Skeletal muscle tissue (tissue), 3 donors: ENCODE measurements at regions not wholly inside any gene's neighbourhood (a gene's known extent, or its start where the extent isn't known, plus 50 kb on each side); places are given as distances from the start of the nearest gene placed in this dataset.
"Not testable (repeated sequence)": the region's sequence is repeated elsewhere in the genome, so short reads cannot be mapped to it uniquely, and the experiment has no call there.

Source experiments
- H3K27ac ChIP-seq: one replicate; pipeline ENCODE4 v1.7.0; 2013; ENCODE audit warnings: mild to moderate bottlenecking, low read depth, low read length, inconsistent platforms
- H3K27me3 ChIP-seq, 3 donors: one replicate each; pipeline ENCODE4 v1.7.0; 2013; ENCODE audit warnings: low read length in 3 of 3; ENCODE audit not compliant: control insufficient read depth in 3 of 3, insufficient read depth in 3 of 3
- H3K36me3 ChIP-seq, 3 donors: one replicate each; pipeline ENCODE4 v1.7.0; 2013; ENCODE audit warnings: low read length in 3 of 3; ENCODE audit not compliant: control insufficient read depth in 3 of 3, insufficient read depth in 3 of 3
- H3K4me1 ChIP-seq, 3 donors: one replicate each; pipeline ENCODE4 v1.7.0; 2013; ENCODE audit warnings: low read length in 3 of 3, mild to moderate bottlenecking in 3 of 3; ENCODE audit not compliant: control insufficient read depth in 3 of 3, insufficient read depth in 3 of 3
- H3K4me3 ChIP-seq, 3 donors: one replicate each; pipeline ENCODE4 v1.7.0; 2013; ENCODE audit warnings: low read length in 3 of 3
- H3K9ac ChIP-seq, 3 donors: one replicate each; pipeline ENCODE4 v1.7.0; 2013; ENCODE audit warnings: low read length in 3 of 3, mild to moderate bottlenecking in 3 of 3, moderate library complexity in 2 of 3, low read depth in 1 of 3
- H3K9me3 ChIP-seq, 3 donors: one replicate each; pipeline ENCODE4 v1.7.0; 2013; ENCODE audit warnings: low read length in 3 of 3; ENCODE audit not compliant: control insufficient read depth in 3 of 3
- donor health status: Osteomylitis.

DNA sequence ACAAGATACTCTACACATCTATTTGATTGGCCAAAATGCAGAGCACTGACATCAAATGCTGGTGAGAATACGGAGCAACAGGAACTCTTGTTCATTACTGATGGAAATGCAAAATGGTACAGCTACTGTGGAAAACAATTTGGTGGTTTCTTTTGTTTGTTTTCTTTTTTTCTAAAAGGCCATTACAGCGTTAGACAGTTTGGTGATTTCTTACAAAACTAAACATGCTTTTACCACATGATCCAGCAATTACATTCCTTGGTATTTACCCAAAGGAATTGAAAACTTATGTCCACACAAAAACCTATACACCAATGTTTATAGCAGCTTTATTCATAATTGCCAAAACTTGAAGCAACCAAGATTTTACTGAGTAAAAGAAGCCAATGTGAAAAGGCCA, 66.4 kb upstream of the FBXO28 start:
- no peaks in the 10 kb centered on the region for H3K36me3 ChIP-seq
- H3K4me1 ChIP-seq = peaks cover 0 to 2% (median 2%) of the 10 kb centered on the region in 3 donors
- no peaks in the 10 kb centered on the region for H3K9me3 ChIP-seq
- no peak overlapping the region for H3K4me3 ChIP-seq
- H3K27me3 ChIP-seq = peaks cover 0 to 3% (median 0%) of the 10 kb centered on the region in 3 donors
- no peak overlapping the region for H3K27ac ChIP-seq
- H3K9ac ChIP-seq = no peak overlapping the region

- Histone ChIP-seq H3K4me1 (no peaks in the 10 kb centered on the region), H3K36me3 (no peaks in the 10 kb centered on the region), H3K4me3 (no peak overlapping the region), H3K27ac (no peak overlapping the region), H3K9ac (no peak overlapping the region), H3K27me3 (peaks cover 3 to 6% (median 4%) of the 10 kb centered on the region in 3 donors), H3K9me3 (no peaks in the 10 kb centered on the region)
Measured at GRCh38 chr1:224045556-224045955, 68.4 kb upstream of the FBXO28 start.

- Histone ChIP-seq H3K27me3 (peaks cover 3 to 6% (median 4%) of the 10 kb centered on the region in 3 donors), H3K27ac (no peak overlapping the region), H3K36me3 (no peaks in the 10 kb centered on the region), H3K4me3 (no peak overlapping the region), H3K4me1 (no peaks in the 10 kb centered on the region), H3K9me3 (no peaks in the 10 kb centered on the region), H3K9ac (no peak overlapping the region)
Measured at GRCh38 chr1:224044420-224044819, 69.5 kb upstream of the FBXO28 start.

DNA sequence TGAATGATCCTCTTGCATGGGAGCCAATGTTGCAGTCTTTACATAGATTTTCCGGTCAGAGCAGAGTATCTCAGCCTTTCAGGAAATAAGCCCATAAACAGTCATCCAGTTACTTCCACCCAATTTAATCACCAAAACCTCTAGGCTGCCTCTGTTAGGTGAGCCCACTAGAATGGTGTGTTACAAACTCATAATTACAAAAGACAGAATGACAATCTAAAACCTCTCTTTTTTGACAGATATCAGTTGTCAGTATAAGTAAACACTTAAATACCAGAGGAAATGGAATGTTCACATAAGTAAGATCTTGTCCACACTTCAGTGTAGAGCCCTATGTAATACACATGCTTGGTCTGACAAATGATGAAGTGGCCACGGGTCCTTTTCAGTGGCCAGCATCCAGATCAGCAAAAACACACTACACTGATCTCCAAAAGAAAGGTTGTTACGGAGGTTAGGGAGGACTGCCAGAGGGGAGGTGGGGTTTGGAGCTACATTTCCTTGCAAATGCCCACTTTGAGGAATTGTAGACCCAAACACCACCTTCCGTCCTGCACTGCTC, 71.3 kb upstream of the FBXO28 start:
- Histone ChIP-seq H3K9ac (no peak overlapping the region), H3K4me1 (no peaks in the 10 kb centered on the region), H3K27me3 (peaks cover 3 to 6% (median 4%) of the 10 kb centered on the region in 3 donors), H3K4me3 (no peak overlapping the region), H3K9me3 (no peaks in the 10 kb centered on the region), H3K27ac (no peak overlapping the region), H3K36me3 (no peaks in the 10 kb centered on the region)

GRCh38 chr1:224041032-224041431, 72.9 kb upstream of the FBXO28 start:
- Histone ChIP-seq H3K36me3 (no peaks in the 10 kb centered on the region), H3K27ac (no peak overlapping the region), H3K4me3 (no peak overlapping the region), H3K9ac (no peak overlapping the region), H3K4me1 (no peaks in the 10 kb centered on the region), H3K27me3 (peaks cover 3 to 6% (median 4%) of the 10 kb centered on the region in 3 donors), H3K9me3 (no peaks in the 10 kb centered on the region)

- H3K9me3 ChIP-seq = not testable (repeated sequence)
Measured at GRCh38 chr1:224040423-224040822, 73.5 kb upstream of the FBXO28 start.

GRCh38 chr1:224040006-224040405, 73.9 kb upstream of the FBXO28 start:
- H3K9ac ChIP-seq, H3K9me3 ChIP-seq, H3K4me1 ChIP-seq, H3K27me3 ChIP-seq, H3K27ac ChIP-seq, H3K36me3 ChIP-seq, H3K4me3 ChIP-seq: not testable (repeated sequence)

More at GRCh38 chr1:224040423-224040822, 73.5 kb upstream of the FBXO28 start:
- H3K36me3 ChIP-seq, H3K27me3 ChIP-seq, H3K9ac ChIP-seq, H3K27ac ChIP-seq, H3K4me1 ChIP-seq, H3K4me3 ChIP-seq: not testable (repeated sequence)

GRCh38 chr1:224038832-224039231, 75.1 kb upstream of the FBXO28 start:
- H3K9me3 ChIP-seq, H3K4me1 ChIP-seq, H3K36me3 ChIP-seq, H3K4me3 ChIP-seq, H3K9ac ChIP-seq, H3K27me3 ChIP-seq, H3K27ac ChIP-seq: not testable (repeated sequence)

GRCh38 chr1:224037362-224037761, 76.5 kb upstream of the FBXO28 start:
- not testable (repeated sequence) for H3K36me3 ChIP-seq, H3K9ac ChIP-seq, H3K27ac ChIP-seq, H3K9me3 ChIP-seq, H3K27me3 ChIP-seq, H3K4me1 ChIP-seq, H3K4me3 ChIP-seq

- not testable (repeated sequence) for H3K9ac ChIP-seq, H3K4me3 ChIP-seq, H3K27ac ChIP-seq, H3K27me3 ChIP-seq, H3K4me1 ChIP-seq, H3K36me3 ChIP-seq, H3K9me3 ChIP-seq
Measured at GRCh38 chr1:224032608-224033276, 81.2 kb upstream of the FBXO28 start.
